Progenitor cell of endocrine pancreas (in vitro differentiated cells): ENCODE measurements at regions not wholly inside any gene's neighbourhood (a gene's known extent, or its start where the extent isn't known, plus 50 kb on each side); places are given as distances from the start of the nearest gene placed in this dataset.

Experiments
- DNase-seq: peaks from one replicate; pipeline ENCODE4 v3.0.0; 2021; ENCODE audit warnings: low spot score; ENCODE audit not compliant: unreplicated experiment
- H3K27ac Mint-ChIP-seq: 2 replicates; pipeline ENCODE4 v1.8.0; 2021; ENCODE audit warnings: mild to moderate bottlenecking, moderate library complexity, mixed read lengths
- H3K27me3 Mint-ChIP-seq: 2 replicates; pipeline ENCODE4 v1.8.0; 2021; ENCODE audit warnings: mixed read lengths
- H3K36me3 Mint-ChIP-seq: 2 replicates; pipeline ENCODE4 v1.8.0; 2022; ENCODE audit warnings: mixed read lengths; ENCODE audit not compliant: insufficient read depth
- H3K4me1 Mint-ChIP-seq: 2 replicates; pipeline ENCODE4 v1.8.0; 2021; ENCODE audit warnings: low read depth, mixed read lengths
- H3K4me3 Mint-ChIP-seq: 2 replicates; pipeline ENCODE4 v1.8.0; 2021; ENCODE audit warnings: low read depth, mild to moderate bottlenecking, moderate library complexity, mixed read lengths
- H3K9me3 Mint-ChIP-seq: 2 replicates; pipeline ENCODE4 v1.8.0; 2021; ENCODE audit warnings: low read depth, mixed read lengths
- CTCF ChIP-seq: fragments of 200-600 bp; sonication (generic); IDR thresholded peaks from one replicate; pipeline ENCODE4 v1.5.0; 2021; ENCODE audit warnings: antibody characterized with exemption, mild to moderate bottlenecking; ENCODE audit not compliant: unreplicated experiment

DNA sequence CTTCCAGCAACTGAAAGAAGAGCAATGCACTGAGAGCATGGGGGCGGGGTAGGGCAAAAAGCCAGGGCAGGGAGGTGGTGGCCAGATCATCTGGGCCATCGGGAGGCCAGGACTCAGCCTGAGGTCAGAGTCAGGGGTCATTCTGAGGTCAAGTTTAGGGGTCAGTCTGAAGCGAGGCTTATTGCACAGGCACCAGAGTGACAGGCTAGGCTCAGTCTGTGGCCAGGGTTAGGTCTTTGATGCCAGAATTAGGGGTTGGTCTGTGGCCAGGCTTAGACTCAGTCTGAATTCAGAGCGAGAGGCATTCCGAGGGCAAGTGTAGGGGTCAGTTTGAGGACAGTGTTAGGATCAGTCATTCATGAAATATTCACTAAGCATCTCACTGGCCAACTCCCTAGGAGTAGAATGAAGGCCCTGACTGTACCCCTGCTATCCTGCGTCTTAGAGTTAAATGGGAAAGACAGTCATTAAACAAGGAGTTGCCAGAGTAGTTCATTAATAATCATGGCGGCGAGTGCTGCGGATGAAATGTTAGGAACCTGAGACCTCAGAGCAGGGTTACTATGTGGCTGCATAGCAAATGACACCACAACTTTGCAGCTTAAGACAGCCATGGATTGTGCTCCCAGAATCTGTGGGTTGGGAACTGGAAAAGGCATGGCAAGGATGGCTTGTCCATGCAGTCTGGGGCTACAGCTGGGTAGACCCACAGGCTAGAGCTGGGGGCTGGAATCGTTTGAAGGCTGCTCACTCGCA, 198.7 kb downstream of the CYP26B1 start:
- no peaks in the 10 kb centered on the region for H3K9me3 Mint-ChIP-seq
- DNase-seq, result no peak
- TF ChIP-seq CTCF, result no peak
- peaks cover 7% of the 10 kb centered on the region for H3K27me3 Mint-ChIP-seq
- H3K27ac Mint-ChIP-seq, result no peak overlapping the region
- no peak overlapping the region for H3K4me3 Mint-ChIP-seq
- H3K36me3 Mint-ChIP-seq, result no peaks in the 10 kb centered on the region
- H3K4me1 Mint-ChIP-seq, result peaks cover 3% of the 10 kb centered on the region

- H3K9me3 Mint-ChIP-seq, result no peaks in the 10 kb centered on the region
- no peaks in the 10 kb centered on the region for H3K36me3 Mint-ChIP-seq
- DNase-seq, result no peak
- H3K27me3 Mint-ChIP-seq, result peaks cover 13% of the 10 kb centered on the region
- H3K4me1 Mint-ChIP-seq, result peaks cover 1% of the 10 kb centered on the region
- no peak overlapping the region for H3K4me3 Mint-ChIP-seq
- no peak overlapping the region for H3K27ac Mint-ChIP-seq
- TF ChIP-seq CTCF, result no peak
Measured at GRCh38 chr2:71947809-71948208, 199.9 kb downstream of the CYP26B1 start.

DNA sequence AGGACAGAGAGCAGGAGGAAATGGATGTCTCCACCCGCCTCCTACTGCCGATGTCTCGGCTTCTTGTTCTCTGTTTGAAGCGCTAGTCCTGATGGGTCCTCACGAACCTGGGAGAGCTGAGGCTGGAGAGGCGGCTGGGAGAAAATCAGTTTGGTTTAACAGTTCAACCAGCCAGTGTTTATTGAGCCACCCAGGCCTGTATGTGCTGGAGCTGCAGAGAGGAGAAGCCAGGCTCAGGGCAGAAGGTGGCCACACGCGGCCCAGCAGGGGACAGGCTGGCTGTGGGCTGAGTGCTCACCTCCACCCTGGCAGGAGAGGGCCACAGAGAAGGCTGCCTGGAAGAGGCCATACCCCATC, 202.1 kb downstream of the CYP26B1 start:
- Mint-ChIP-seq H3K27ac (no peak overlapping the region), H3K36me3 (no peaks in the 10 kb centered on the region), H3K4me1 (no peaks in the 10 kb centered on the region), H3K27me3 (peaks cover 19% of the 10 kb centered on the region), H3K4me3 (no peak overlapping the region), H3K9me3 (no peaks in the 10 kb centered on the region)
- DNase-seq, result no peak
- TF ChIP-seq CTCF, result no peak

- Mint-ChIP-seq H3K27me3 (peaks cover 19% of the 10 kb centered on the region), H3K4me3 (no peak overlapping the region), H3K27ac (no peak overlapping the region), H3K36me3 (no peaks in the 10 kb centered on the region), H3K4me1 (no peaks in the 10 kb centered on the region), H3K9me3 (no peaks in the 10 kb centered on the region)
- no peak for TF ChIP-seq CTCF
- DNase-seq, result no peak
Measured at GRCh38 chr2:71944806-71945602, 202.7 kb downstream of the CYP26B1 start.

DNA sequence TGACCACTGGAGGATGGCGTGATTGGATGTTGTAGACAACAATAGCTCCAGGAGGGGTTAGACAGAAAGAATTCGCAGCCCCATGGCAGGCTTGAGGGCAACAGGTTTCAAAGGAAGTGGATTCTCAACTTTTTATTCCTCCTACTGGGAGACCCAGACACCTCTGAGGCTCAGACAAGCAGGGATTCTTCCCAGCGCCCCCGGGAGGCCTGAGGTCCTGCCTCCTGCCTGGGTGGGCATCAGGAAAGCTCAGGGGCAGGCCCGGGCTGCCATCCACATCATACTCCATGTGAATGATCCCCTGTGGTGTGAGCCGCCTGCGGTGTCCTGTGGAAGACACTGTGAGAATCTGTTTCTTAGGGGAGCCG, 203.5 kb downstream of the CYP26B1 start:
- Mint-ChIP-seq H3K27me3 (peaks cover 19% of the 10 kb centered on the region), H3K4me1 (no peaks in the 10 kb centered on the region), H3K9me3 (no peaks in the 10 kb centered on the region), H3K36me3 (no peaks in the 10 kb centered on the region), H3K27ac (no peak overlapping the region), H3K4me3 (no peak overlapping the region)
- TF ChIP-seq CTCF, result no peak
- DNase-seq, result no peak
